Pancreas (tissue), 10 donors: ENCODE measurements at regions not wholly inside any gene's neighbourhood (a gene's known extent, or its start where the extent isn't known, plus 50 kb on each side); places are given as distances from the start of the nearest gene placed in this dataset.
A peak's percentile ranks its signal among the peaks of the same experiment; 100 is the strongest.
"Not testable (repeated sequence)": the region's sequence is repeated elsewhere in the genome, so short reads cannot be mapped to it uniquely, and the experiment has no call there.

ENCODE experiments used
- ATAC-seq, 4 donors: fragments of 200-7000 bp; cut with Tn5 transposase; one replicate each; pipeline versions ENCODE4 v1.8.0 to v1.9.1; 2020; ENCODE audit warnings: mild to moderate bottlenecking in 4 of 4, moderate library complexity in 4 of 4
- DNase-seq, 6 donors: peaks; one replicate each; pipeline ENCODE4 v3.0.0-alpha.2; 2020
- FAIRE-seq: peaks from 2 replicates; lab custom pipeline; 2012; peaks lifted over from hg19 to GRCh38; lab: Jason Lieb, UNC
- H3K27ac ChIP-seq, 4 donors: fragments of 200-600 bp; sonication (generic); 1 replicate in 3 of 4; 2 replicates in 1 of 4; pipeline versions ENCODE4 v1.5.0 to v1.8.0; 2020
- H3K27me3 ChIP-seq, 4 donors: fragments of 200-600 bp; one replicate each; pipeline ENCODE4 v1.8.0; 2021
- H3K36me3 ChIP-seq, 3 donors: fragments of 200-600 bp; sonication (generic) in 1 of 3; one replicate each; pipeline versions ENCODE4 v1.5.0 to v1.8.0; 2020 to 2021
- H3K4me1 ChIP-seq, 3 donors: fragments of 200-600 bp; one replicate each; pipeline ENCODE4 v1.8.0; 2021
- H3K4me3 ChIP-seq, 4 donors: fragments of 200-600 bp; sonication (generic) in 2 of 4; one replicate each; pipeline versions ENCODE4 v1.5.0 to v1.8.0; 2020 to 2021
- H3K9me3 ChIP-seq, 4 donors: fragments of 200-600 bp; one replicate each; pipeline ENCODE4 v1.8.0; 2021
- WGBS, 2 donors: extraction: QIAGEN DNeasy Blood & Tissue Kit; methylation state at CpG; one replicate each; pipeline ENCODE4 v1.1.7; 2013; 5-methylcytosine and 5-hydroxymethylcytosine counted together
- intact Hi-C, 3 donors: fragments of 100-400 bp; cut with DNase I; formaldehyde crosslinking; loops; one replicate each; pipeline versions ENCODE4 v1.11.1 to v1.14.2; 2022
- TF ChIP-seq, protein P1 (sequence below), 4 donors: fragments of 200-600 bp; sonication (generic) in 3 of 4; IDR thresholded peaks; one replicate each; pipeline versions ENCODE4 v1.5.0 to v1.8.0; 2021; ENCODE audit warnings: antibody characterized with exemption in 4 of 4
- donor health status: healthy with polysubstance abuse.
- donor health status: DM: no; HTN: no; CAD: no; lungs with moderate emphysema.
- donor health status: DM: no; HTN: no; CAD: no.
- donor health status: control.
- donor health status: control.
- donor health status: Bipolar disorder and iron deficiency.
- donor health status: DM: yes; HTN: yes; CAD: no.
- donor health status: DM: no; HTN: no; CAD: no.
- donor health status: DM: no; HTN: no; CAD: no.
- donor health status: DM: yes; HTN: yes; CAD: no.

DNA sequence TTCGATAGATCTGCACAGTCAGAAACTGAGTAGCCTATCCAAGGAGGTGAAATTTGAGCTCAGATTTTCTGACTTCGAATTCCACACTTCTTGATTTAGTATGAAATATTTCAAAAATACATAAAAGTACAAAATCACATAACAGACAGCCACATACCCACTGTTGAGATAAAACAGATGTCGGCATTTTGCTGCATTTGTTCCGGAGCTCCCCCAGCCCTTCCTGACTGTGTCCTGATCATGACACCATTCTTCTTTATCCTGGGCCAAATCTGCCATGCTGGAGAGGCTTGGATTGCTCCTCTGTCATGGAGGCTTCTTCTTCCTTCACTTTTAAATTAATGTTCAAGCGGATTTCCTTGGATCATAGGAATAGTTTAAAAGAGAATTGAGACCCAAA is 124.2 kb upstream of the RBPJ start:
- ATAC-seq (no peak), DNase-seq (no peak), FAIRE-seq (no peak)
- intact Hi-C loops: no loop called here
- Histone ChIP-seq H3K36me3 (no peaks in the 10 kb centered on the region), H3K4me1 (peaks cover 0 to 5% (median 0%) of the 10 kb centered on the region in 3 donors), H3K9me3 (no peaks in the 10 kb centered on the region), H3K4me3 (no peak overlapping the region), H3K27ac (no peak overlapping the region), H3K27me3 (no peaks in the 10 kb centered on the region)
- TF ChIP-seq, protein P1, sequence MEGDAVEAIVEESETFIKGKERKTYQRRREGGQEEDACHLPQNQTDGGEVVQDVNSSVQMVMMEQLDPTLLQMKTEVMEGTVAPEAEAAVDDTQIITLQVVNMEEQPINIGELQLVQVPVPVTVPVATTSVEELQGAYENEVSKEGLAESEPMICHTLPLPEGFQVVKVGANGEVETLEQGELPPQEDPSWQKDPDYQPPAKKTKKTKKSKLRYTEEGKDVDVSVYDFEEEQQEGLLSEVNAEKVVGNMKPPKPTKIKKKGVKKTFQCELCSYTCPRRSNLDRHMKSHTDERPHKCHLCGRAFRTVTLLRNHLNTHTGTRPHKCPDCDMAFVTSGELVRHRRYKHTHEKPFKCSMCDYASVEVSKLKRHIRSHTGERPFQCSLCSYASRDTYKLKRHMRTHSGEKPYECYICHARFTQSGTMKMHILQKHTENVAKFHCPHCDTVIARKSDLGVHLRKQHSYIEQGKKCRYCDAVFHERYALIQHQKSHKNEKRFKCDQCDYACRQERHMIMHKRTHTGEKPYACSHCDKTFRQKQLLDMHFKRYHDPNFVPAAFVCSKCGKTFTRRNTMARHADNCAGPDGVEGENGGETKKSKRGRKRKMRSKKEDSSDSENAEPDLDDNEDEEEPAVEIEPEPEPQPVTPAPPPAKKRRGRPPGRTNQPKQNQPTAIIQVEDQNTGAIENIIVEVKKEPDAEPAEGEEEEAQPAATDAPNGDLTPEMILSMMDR (IDR thresholded peaks at IDR 0.05): no peak
- WGBS, 2 donors: 84 to 87% methylated on average over 5 of the region's 5 CpGs

DNA sequence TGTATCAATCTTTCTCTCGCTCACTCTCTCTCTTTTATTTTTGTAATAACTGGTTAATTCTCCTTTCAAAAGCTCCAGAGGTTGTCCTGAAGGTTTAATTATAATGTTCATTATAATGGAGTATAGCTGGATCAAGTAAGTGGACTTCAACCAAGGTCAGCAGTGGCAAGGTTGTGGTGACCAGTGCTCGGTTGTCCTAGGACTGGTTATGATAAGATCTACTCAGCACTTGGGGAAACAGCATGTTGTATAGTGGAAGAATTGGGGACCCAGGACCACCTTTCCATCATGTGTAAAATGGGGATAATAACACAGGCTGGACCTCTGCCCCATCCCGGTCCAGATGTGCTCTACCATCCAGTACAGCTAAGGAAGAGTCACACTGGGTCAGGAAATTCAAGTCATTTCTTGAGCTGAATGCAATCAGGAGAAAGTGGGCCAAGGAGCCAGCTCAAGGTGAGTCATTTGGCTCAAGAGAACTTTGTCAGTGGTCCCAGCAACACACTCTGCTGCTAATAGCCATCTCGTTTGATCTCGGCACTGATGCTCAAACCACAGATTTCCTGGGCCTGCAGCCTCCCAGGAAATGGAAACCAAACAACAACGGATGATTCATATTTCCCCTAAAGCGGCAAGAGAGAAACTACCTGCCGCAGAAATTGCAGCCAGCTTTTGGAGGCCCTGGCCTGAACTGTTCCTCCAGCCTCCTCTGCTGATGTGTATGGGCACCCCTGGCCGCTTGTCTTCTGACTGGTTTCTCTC is 123.6 kb upstream of the RBPJ start:
- ATAC-seq: peak in 1 of 4 donors; percentile 55
- Histone ChIP-seq H3K36me3 (no peaks in the 10 kb centered on the region), H3K4me3 (no peak overlapping the region), H3K4me1 (peaks cover 0 to 1% (median 0%) of the 10 kb centered on the region in 3 donors), H3K27me3 (no peaks in the 10 kb centered on the region), H3K9me3 (no peaks in the 10 kb centered on the region), H3K27ac (no peak overlapping the region)
- 89 to 94% methylated on average over 9 of the region's 9 CpGs for WGBS, 2 donors
- DNase-seq: no peak
- FAIRE-seq: no peak
- intact Hi-C loops: no loop called here
- TF ChIP-seq, protein P1 (IDR thresholded peaks at IDR 0.05): no peak

DNA sequence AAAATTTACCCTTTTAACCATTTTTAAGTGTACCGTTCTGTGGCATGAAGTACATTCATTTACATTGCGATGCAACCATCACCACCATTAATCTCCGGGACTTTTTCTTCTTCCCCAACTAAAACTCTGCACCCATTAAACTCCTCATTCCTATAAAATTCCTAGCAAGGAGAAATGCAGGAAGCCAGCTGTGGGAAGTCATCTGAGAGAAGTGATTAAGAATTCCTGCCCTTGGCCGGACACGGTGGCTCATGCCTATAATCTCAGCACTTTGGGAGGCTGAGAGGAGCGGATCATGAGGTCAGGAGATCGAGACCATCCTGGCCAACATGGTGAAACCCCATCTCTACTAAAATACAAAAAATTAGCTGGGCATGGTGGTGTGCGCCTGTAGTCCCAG is 121.9 kb upstream of the RBPJ start:
- intact Hi-C loops, H3K36me3 ChIP-seq, H3K9me3 ChIP-seq, H3K4me3 ChIP-seq, FAIRE-seq, ATAC-seq, H3K27ac ChIP-seq, DNase-seq, H3K27me3 ChIP-seq, H3K4me1 ChIP-seq: not testable (repeated sequence)
- 88 to 94% methylated on average over 8 of the region's 8 CpGs for WGBS, 2 donors

DNA sequence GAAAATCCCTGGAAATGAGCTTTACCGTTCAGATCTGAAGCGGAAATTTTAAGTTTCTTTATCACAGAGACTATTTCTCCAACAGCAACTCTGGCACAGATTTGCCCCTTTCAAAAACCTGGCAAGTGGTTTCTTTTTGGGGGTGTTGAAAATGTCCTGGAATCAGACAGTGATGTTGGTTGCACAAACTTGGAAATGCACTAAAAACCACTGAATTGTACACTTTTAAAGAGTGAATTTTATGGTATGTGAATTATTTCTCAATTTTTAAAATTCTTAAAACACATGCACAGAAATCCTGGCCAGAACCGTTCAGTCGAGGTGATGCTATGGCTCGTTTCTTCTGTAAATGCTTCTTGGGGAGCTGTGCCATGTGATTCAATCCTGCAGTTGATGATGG is 121.2 kb upstream of the RBPJ start:
- H3K36me3 ChIP-seq: no peaks in the 10 kb centered on the region
- WGBS, 2 donors: 74 to 81% methylated on average over 5 of the region's 5 CpGs
- intact Hi-C loops: no loop called here

DNA sequence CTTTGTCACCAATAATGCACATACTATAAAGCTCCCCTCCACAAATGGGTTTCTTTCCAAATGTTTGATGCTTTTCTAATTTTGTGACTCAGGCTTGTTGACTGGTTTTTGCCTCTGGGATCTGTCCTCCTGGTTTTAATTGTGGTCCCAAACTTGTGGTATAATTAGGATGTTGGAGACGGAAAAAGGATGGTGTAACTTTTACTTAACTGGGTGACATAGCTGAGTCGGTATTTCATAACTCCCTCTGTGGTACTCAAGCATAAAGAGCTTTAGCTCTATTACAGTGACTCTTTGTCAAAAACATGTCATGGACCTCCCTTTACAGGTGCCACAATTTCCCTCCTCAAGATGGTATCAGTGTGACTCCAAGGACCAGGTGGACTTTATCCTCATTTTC is 119.7 kb upstream of the RBPJ start:
- FAIRE-seq: no peak
- no peak for ATAC-seq
- H3K9me3 ChIP-seq: no peaks in the 10 kb centered on the region
- TF ChIP-seq, protein P1 (IDR thresholded peaks at IDR 0.05): no peak
- 89 to 94% methylated on average over 2 of the region's 2 CpGs for WGBS, 2 donors
- peaks cover 17 to 19% (median 18%) of the 10 kb centered on the region in 3 donors for H3K4me1 ChIP-seq
- H3K27me3 ChIP-seq: no peaks in the 10 kb centered on the region
- no peak for DNase-seq
- intact Hi-C loops: no loop called here
- no peak overlapping the region for H3K4me3 ChIP-seq
- no peak overlapping the region for H3K27ac ChIP-seq
- no peaks in the 10 kb centered on the region for H3K36me3 ChIP-seq

More for the DNA sequence above, 121.2 kb upstream of the RBPJ start:
- H3K9me3 ChIP-seq: no peaks in the 10 kb centered on the region
- peaks cover 5% of the 10 kb centered on the region in 3 donors for H3K4me1 ChIP-seq
- no peak overlapping the region for H3K27ac ChIP-seq
- H3K4me3 ChIP-seq: no peak overlapping the region
- TF ChIP-seq, protein P1 (IDR thresholded peaks at IDR 0.05): no peak
- no peaks in the 10 kb centered on the region for H3K27me3 ChIP-seq
- no peak for ATAC-seq
- FAIRE-seq: no peak
- no peak for DNase-seq
